ENCODE measurements at regions not wholly inside any gene's neighbourhood (a gene's known extent, or its start where the extent isn't known, plus 50 kb on each side); places are given as distances from the start of the nearest gene placed in this dataset.

DNA sequence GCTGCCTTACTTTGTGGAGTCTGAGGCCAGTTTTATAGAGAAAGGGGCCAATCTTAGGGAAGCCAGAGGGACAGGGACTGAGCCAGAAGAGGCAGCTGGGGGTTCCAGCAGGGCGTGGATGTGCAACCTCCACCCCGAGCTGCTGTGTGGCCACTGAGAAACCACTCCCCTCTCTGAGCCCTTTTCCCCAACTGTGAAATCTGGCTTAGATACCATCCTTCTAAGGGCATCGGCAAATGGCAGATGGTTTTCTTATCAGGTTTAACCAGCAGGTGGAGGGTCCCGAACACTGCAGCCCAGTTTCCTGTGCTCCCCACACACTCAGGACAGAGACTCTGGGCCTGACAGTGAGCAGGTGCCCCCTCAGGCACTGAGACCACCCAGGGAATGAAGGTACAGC lies 55.8 kb upstream of the SLC6A6 start:
- Mint-ChIP-seq H3K4me3 (no peak overlapping the region), H3K4me1 (peaks cover 33 to 34% of the 10 kb centered on the region in 2 experiments), H3K36me3 (ENCODE audit: insufficient read depth in 1 of 3, low read depth in 3 of 3) (no peaks in the 10 kb centered on the region), H3K27me3 (ENCODE audit: low read depth) (peaks cover 72% of the 10 kb centered on the region), H3K27ac (no peak overlapping the region), H3K9me3 (no peaks in the 10 kb centered on the region; a peak in 1 of 5 replicates)
- no peak overlapping the region for H3K18ac ChIP-seq (ENCODE audit: insufficient read length, low read depth, low read length)
- H4K91ac ChIP-seq (ENCODE audit: insufficient read length, low read depth, low read length), result no peak overlapping the region
- H3K27ac ChIP-seq (ENCODE audit: insufficient read length, low read depth, low read length), result no peak overlapping the region
- H2BK5ac ChIP-seq (ENCODE audit: insufficient read length, low read length), result no peak overlapping the region
- WGBS (ENCODE audit: extremely low coverage, insufficient read length, low lambda C conversion rate), result no CpG with 5 or more reads among the region's 4 CpGs
- H3K4me2 ChIP-seq (ENCODE audit: insufficient read depth, insufficient read length, low read length), result no peak overlapping the region
- H4K8ac ChIP-seq (replicated peaks; ENCODE audit: insufficient read length, low read depth, low read length), result no peak overlapping the region
- no peak for DNase-seq
- H3K56ac ChIP-seq (ENCODE audit: insufficient read length, low read depth, low read length), result no peak overlapping the region
- no peak overlapping the region for H2BK12ac ChIP-seq (ENCODE audit: insufficient read length, low read depth, low read length)
- H3K27me3 ChIP-seq (ENCODE audit: insufficient read depth, low read length), result peaks cover 2% of the 10 kb centered on the region; the same call in 1 of the 2 replicates
- H3K9me3 ChIP-seq (ENCODE audit: control insufficient read depth, low read depth, low read length), result no peaks in the 10 kb centered on the region
- no peak overlapping the region; the same call in 1 of the 2 replicates for H3K14ac ChIP-seq (ENCODE audit: insufficient read depth, low read length)
- no peak overlapping the region for H2AK5ac ChIP-seq (ENCODE audit: insufficient read length, low read length)
- no peak overlapping the region for H3K9ac ChIP-seq (ENCODE audit: extremely low read depth, insufficient read length, low read length)
- TF ChIP-seq, protein P1, sequence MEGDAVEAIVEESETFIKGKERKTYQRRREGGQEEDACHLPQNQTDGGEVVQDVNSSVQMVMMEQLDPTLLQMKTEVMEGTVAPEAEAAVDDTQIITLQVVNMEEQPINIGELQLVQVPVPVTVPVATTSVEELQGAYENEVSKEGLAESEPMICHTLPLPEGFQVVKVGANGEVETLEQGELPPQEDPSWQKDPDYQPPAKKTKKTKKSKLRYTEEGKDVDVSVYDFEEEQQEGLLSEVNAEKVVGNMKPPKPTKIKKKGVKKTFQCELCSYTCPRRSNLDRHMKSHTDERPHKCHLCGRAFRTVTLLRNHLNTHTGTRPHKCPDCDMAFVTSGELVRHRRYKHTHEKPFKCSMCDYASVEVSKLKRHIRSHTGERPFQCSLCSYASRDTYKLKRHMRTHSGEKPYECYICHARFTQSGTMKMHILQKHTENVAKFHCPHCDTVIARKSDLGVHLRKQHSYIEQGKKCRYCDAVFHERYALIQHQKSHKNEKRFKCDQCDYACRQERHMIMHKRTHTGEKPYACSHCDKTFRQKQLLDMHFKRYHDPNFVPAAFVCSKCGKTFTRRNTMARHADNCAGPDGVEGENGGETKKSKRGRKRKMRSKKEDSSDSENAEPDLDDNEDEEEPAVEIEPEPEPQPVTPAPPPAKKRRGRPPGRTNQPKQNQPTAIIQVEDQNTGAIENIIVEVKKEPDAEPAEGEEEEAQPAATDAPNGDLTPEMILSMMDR (conservative IDR thresholded peaks at IDR 0.05), result no peak
- no peak overlapping the region for H2BK120ac ChIP-seq (ENCODE audit: low read depth, low read length, poor library complexity, severe bottlenecking)
- H3T11ph ChIP-seq (ENCODE audit: low read length), result no peak overlapping the region
- no peak overlapping the region for H2BK20ac ChIP-seq (ENCODE audit: low read depth, low read length, poor library complexity, severe bottlenecking)
- H3K79me1 ChIP-seq (ENCODE audit: insufficient read depth, low read depth, low read length, poor library complexity, severe bottlenecking), result no peaks in the 10 kb centered on the region
- H3K4ac ChIP-seq (ENCODE audit: low read depth, low read length), result no peak overlapping the region
- H3K79me2 ChIP-seq (ENCODE audit: insufficient read depth, low read length), result no peaks in the 10 kb centered on the region
- H2AFZ ChIP-seq (ENCODE audit: low read length), result no peak overlapping the region
- H4K5ac ChIP-seq (ENCODE audit: insufficient read length, low read depth, low read length), result no peak overlapping the region
- H3K23me2 ChIP-seq (ENCODE audit: insufficient read length, low read depth, low read length, poor library complexity, severe bottlenecking), result no peaks in the 10 kb centered on the region
- H2BK15ac ChIP-seq (ENCODE audit: low read depth, low read length), result no peak overlapping the region
- no peak overlapping the region for H3K23ac ChIP-seq (ENCODE audit: insufficient read length, low read depth, low read length)
- H4K20me1 ChIP-seq (ENCODE audit: control insufficient read depth, insufficient read depth, insufficient read length), result no peaks in the 10 kb centered on the region
- H3K4me1 ChIP-seq (ENCODE audit: insufficient read depth, low read length), result no peaks in the 10 kb centered on the region
